HUDEP-2 (cell line): ENCODE measurements at regions not wholly inside any gene's neighbourhood (a gene's known extent, or its start where the extent isn't known, plus 50 kb on each side); places are given as distances from the start of the nearest gene placed in this dataset.
"Not testable (repeated sequence)": the region's sequence is repeated elsewhere in the genome, so short reads cannot be mapped to it uniquely, and the experiment has no call there.

Source experiments
- DNase-seq, 76 experiments: peaks; one replicate each; lab custom pipeline; 2025; ENCODE audit not compliant: unreplicated experiment in 76 of 76; lab: John Stamatoyannopoulos, UW

DNA sequence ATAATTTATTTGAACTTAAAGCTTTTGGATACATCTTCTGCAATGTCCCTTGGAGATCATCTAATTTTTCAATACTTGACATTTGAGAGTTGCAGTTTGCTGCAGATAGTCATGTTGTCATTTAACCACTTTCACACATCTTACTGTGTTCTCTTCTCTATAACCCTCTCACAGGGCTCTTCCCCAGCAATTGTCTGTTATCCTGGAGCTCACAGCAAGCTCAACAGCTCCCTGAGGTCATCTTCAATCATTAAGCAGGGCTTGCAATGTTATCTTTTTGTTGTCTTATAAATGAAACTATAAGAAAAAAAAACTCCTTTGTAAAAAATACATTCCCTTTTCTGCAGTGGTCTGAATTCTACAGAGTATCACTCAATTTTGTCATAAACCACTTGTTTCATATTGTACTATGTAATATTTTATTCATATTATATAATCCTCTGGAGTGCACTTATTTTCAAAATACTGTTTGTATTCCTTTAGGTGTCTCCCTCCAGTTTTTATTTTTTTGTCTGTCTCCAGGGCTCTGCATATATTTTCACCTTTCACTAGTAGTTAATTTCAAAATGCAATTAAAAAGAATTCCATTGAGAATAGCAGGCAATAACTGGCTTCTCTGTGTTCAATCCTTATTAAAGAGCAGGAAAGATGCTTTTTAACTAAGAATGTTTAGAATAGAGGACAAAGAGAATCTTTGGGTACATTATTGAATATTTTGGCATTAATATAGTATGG, 106.3 kb upstream of the ARSJ start:
- DNase-seq, result no peak

DNA sequence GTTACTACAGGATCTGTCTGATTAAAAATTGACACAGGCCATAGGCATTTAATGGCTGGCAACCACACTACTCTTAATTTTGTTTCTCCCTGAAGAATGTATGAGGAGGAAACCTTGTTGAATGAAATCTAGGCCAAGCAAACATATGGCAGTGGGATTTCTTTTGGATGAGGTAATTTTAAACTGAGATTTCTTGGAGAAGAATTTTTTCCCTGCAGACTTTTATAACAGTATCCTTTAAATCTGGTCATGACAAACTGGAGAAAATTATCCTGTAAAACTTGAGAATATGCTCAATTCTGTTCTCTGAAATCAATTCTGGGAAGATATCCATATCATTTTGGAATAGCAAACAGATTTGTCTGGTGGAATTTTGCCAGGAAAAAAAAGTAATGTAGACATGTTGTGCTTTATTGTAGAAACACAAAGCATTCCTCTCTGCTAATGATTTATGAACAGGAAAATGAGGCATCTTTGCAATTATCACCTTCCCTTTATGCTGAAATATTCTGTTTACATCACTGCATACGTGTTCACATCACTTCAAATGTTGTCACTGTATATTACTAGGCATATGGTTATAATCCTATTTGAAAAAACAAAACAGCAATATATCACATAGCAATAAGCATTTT, 108.3 kb upstream of the ARSJ start:
- no peak for DNase-seq

DNA sequence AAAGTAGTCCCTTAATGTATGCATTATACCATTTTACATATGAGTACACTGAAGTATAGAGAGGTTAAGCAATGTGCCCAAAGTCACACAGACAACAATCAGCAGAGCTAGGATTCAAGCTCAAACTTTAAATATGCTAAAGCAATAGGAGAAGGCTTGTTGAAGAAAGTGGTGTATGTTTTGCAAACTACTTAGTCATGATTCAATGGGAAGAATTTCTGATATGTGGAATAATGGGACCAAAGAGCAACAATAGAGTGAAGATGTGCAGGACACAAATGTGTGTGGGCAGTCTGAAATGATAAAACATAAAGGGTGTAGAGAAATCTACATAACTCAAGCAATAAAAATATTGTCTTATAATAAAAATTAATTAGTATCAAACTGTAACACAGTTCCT, 109.0 kb upstream of the ARSJ start:
- DNase-seq, result no peak

DNA sequence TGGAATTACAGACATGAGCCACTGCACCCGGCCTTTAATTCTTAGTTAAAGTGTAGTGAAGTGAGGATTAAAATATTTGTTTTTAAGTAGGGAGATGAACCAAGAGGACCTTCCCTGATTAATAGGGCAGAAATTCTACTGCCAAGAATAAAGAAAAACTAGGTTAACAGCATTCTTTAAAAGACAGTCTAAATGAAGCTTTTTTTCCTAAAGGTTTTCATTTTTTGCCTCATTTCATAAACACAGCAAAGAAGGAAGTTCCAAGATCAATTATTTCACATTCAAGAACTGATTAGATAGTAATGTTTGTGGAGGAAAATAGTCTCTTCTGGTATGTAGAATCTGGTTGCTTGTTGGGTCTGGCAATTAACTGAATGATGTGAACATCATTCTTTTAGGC, 112.1 kb upstream of the ARSJ start:
- no peak for DNase-seq

DNA sequence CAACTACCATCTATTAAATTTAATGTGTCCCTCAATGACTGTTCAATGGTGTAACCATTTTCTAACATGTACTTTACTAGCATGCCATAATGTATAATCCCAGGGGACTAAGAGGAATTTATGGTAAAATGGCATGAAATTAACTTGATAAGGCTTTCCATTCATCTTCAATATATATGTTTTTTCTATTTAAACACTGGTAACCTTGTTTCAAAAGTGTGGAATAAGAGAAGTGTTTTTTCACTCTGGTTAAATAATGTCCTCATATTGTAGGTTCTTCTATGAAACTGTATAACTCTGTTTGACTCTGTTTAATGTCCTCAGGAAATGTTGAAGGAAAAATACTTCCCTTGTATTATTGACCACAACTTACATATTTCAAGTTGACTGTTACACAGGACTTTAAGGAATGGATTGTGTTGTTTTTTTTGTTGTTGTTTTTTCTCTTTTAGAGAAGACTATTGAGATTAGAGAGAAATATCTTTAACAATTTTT, 113.8 kb upstream of the ARSJ start:
- no peak for DNase-seq

DNA sequence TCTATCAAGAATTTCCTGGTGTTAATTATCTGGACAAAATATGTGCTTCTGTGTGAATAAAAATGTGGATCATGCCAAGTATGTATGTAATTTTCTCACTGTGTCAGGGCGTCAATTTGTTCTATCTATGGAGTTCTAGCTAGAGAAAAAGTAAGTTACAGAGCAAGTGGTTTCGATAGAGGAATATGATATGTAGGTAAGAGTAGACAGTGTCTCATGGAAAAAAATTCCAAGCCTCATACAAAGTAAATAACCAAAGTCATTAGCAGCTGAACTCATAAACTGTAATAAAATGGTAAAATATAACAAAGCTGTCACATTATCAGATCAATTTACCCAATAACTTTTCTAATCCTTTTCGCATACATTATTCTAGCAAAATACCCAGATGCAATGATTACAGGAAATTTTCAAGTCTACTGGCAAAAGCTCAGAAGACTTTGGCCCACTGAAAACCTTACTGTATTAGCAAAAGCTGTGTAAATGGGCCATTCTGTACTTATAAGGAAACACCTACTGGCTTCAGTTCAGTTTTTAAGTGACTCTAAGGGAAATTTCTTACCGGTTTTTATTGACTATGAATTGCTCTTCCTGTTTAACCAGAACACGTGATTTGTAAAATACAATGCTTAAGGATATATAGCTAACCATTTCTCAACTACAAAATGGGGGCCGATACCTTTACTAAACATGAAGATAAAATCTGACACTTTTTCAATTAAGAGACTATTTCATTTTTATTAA, 121.0 kb upstream of the ARSJ start:
- no peak for DNase-seq

DNA sequence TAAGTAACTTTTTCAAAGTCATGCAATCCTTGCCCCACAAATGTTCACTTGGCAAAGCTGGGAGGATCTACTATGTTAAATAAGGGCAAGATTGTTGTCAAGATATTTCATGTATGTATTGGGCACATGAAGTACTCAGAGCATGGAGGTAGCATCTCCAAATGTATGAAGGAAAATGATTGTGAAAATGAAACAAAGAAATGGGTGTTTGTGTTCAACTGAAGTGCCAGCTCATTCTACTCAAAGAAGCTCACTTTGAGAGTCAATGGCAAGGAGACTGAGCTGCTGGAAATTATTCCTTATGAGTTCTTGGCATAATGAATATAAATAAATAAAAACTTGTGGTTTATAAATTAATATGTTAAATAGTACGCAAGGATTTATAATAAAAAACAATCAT, 124.5 kb upstream of the ARSJ start:
- no peak for DNase-seq

DNA sequence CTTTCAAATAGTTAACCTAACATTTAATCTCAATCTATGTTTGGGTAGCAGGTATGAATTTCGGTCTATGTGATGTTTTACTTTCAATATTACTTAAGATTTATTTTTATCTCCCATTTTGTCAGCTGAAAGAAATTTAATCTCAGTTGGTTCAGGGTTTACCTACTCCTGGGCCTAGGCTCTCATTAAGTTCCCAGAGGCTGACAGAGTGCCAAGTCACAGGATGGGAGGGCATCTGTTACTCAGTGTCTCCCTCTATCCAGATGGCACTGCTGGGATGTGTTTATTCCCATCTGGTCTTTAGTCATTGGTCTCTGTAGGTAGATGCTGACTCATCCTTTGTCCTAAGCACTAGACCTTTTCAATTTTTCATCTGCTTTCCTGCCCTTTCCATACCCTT, 129.4 kb upstream of the ARSJ start:
- no peak for DNase-seq

DNA sequence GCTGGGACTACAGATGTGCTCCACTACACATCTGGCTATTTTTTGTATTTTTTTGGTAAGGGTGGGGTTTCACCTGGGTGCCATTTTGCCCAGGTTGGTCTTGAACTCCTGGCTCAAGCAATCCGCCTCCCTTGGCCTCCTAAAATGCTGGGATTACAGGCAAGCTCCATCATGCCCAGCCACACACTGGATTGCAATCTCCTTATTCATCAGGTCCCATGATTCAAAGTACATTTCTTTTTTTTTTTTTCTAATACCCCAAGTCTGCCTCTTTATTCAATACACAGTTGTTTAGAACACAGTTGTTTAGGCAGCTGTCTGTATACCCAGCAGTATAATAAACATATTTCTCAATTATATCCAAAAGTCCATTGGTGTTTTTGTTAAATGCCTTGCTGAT, 130.3 kb upstream of the ARSJ start:
- DNase-seq, result no peak

DNA sequence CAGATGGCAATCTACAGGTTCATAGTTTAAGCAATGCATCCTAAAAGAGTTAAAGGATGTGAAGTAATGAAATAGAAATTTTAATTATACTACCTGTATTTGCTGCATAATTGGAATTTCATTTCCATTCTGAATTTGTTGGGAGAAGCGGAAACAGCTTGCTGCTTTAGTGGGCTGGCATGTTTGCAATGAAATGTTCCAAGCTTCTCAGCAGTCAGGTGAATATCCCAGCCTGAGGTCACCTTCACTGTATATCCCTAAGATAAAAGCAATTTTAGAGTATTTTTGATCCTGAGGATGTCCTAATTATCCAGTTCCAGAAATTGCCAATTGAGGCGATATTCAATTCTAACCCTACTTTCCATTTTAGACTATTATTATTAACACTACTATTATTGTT, 136.1 kb upstream of the ARSJ start:
- no peak for DNase-seq

DNA sequence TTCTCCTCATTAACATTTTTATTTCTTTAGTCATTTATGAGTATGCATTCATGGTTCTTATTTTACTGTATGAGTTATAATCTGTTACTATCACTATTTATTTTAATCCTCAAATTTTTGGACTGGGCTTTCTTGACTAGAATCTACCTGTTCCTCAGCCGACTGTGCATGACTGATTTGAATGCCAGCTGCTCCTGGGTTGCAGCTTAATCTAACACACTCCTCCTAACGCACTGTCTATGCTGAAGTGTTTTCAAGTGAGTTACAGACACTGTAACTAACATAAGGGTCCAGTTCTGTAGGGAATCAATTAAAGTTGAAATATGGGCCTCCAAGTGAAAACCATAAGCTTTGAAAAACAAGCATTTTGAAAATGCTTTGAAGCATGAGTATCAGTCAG, 137.4 kb upstream of the ARSJ start:
- no peak for DNase-seq

DNA sequence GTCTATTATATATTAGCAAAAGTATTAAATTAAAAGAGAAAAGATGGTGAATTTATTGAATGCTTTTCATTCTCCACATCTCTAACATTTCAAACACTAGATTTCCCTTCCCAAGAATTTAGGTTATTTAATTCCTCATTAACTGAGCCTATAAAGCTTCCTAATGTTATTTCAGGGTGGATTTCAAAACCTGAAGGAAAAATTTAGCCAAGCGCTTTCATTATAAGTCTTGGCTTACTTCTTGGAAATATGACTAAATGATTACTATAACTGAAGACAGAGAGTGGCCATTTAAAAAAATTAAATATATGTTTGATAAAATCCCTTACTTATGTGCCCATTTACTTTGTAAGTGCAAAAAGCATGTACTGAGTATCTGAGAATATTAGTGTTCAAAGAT, 141.8 kb upstream of the ARSJ start:
- DNase-seq, result no peak

DNA sequence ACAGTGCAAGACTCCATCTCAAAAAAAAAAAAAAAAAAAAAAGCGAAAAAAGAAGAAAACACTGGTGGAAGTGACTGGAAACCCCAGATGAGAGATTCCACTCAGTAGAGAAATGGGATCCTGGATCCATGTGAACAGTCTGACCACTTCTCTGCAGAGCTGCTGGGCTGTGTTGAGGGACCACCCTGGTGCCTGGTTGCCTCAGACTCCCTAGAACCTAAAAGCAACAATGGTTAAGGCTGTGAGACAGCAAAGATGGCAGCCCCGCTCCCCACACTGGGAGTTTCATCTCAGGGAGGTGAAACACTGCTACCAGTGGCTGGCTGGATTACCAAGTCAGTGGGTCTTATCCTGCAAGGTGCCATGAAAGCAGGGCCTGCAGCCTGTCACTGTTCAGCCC, 152.8 kb upstream of the ARSJ start:
- DNase-seq, result no peak

DNA sequence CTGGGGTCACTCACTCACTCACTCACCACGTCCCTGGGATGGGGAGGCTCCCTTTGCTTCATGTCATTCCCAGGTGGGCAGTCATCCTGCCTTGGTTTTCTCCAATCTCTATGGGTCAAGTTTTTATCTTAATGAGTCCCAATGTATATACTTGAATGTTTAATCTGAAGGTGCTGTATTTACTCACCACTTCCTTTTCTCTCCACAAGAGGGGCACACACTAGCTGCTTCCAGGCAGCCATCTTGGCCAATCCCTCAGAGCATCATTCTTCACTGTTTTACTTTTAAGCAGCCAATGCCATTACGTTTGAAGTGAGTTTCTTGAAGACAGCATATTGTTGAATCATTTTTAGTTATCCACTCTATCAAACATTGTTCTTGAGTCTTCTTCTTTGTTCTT, 153.4 kb upstream of the ARSJ start:
- no peak for DNase-seq

DNA sequence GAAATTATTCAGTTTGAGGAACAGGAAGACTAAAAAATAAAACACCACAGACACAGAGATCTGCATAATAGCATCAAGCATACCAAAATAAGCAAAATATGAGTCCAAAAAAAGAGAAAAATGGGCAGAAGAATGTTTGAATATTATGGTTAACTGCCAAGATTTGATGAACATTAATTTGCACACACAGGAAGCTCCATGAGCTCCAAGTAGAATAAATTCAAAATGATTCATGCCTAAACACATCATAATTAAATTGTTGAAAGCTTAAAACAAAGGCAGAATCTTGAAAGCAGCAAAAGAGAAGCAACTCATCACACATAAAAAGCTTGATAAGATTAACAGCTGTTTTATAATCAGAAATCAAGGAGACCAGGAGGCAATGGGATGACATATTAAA, 156.6 kb upstream of the ARSJ start:
- no peak for DNase-seq

DNA sequence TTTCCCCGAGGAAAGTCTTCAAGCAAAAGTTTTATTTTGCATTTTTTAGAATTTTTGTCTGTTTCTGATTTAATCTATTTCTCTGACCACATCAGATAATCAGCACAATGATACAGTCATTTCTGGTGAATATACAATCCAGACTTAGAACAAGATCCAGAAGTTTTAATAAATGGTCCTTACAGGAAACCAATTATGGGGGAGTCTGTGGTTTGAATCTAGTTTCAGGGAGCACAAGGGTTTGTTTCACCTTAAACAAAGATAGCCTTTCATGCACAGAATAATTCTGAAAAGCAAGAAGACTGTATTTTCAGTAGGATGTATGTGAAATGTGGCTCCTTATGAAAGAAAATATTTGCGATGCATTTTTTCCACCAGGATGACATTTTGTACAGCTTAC, 158.5 kb upstream of the ARSJ start:
- no peak for DNase-seq

DNA sequence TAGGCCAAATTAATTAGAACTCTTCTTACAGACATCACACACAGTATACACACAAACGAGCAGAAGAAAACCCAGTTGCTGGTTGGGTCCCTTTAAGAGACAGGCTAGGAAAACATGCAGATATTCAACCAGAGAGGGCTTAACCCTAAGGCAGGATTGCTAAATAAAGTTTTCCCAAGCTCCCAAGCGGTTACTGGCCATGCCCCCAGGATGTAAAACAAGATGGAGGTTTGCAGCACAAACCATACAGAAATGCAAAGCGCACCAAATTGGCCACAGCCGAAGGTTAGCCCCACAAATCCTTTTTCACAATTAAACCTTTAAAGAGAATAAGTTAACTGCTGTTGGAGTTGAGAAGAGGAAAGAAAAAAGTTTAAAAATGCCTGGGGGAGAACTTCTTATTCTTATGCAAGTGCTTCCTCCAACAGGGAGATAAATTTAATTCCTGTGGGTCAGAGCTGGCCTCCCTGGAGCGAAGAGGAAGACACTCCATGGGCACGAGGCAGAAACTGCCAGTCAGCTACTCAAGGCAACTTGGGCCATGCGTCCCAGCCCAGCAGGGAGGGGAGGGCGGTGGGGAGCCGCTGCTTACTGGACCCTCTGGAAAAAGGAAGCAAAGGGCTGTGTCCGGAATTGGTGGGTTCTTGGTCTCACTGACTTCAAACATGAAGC, 167.6 kb upstream of the ARSJ start:
- DNase-seq, result no peak

DNA sequence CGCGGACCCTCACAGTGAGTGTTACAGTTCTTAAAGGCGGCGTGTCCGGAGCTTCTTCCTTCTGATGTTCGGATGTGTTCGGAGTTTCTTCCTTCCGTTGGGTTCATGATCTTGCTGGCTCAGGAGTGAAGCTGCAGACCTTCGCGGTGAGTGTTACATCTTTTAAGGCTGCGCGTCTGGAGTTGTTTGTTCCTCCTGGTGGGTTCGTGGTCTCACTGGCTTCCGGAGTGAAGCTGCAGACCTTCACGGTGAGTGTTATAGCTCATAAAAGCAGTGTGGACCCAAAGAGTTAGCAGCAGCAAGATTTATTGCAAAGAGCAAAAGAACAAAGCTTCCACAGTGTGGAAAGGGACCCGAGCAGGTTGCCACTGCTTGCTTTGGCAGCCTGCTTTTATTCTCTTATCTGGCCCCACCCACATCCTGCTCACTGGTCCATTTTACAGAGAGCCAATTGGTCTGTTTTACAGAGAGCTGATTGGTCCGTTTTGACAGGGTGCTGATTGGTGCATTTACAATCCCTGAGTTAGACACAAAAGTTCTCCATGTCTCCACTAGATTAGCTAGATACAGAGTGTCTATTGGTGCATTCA, 168.3 kb upstream of the ARSJ start:
- not testable (repeated sequence) for DNase-seq

DNA sequence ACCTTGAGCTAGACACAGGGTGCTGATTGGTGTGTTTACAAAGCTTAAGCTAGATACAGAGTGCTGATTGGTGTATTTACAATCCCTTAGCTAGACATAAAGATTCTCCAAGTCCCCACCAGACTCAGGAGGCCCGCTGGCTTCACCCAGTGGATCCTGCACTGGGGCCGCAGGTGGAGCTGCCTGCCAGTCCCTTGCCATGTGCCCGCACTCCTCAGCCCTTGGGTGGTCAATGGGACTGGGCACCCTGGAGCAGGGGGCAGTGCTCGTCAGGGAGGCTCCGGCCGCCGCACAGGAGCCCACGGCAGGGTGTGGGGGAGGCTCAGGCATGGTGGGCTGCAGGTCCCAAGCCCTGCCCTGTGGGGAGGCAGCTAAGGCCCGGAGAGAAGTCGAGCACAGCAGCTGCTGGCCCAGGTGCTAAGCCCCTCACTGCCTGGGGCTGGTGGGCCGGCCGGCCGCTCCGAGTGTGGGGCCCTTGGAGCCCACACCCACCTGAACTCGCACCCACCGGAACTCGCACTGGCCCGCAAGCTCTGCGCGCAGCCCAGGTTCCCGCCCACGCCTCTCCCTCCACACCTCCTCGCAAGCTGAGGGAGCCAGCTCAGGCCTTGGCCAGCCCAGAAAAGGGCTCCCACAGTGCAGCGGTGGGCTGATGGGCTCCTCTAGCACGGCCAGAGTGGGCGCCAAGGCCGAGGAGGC, 169.1 kb upstream of the ARSJ start:
- not testable (repeated sequence) for DNase-seq

DNA sequence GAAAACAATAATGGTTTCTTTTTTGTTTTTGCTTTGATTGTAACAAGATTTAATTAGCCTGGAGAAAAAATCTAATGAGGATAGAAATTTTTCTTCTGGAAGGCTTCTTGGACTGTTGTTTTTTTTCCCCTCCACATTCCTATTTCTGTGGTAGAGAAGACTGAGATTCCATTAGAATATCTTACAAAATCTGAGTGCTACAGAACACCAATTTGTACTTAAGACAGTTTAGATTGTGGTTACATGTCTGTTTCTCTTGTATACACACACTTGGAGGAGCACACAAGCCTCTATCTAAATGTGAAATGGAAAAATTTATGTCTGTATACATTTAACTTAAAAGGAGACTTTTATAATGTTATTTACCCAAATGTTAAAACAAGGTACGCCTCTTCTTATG, 176.9 kb upstream of the ARSJ start:
- DNase-seq, result no peak
